Adrenal gland (tissue), 5 donors: ENCODE measurements at regions not wholly inside any gene's neighbourhood (a gene's known extent, or its start where the extent isn't known, plus 50 kb on each side); places are given as distances from the start of the nearest gene placed in this dataset.

ENCODE experiments used
- CTCF ChIP-seq, 6 experiments: fragments of 450-650 bp in 4 of 6; fragments of 200-600 bp in 2 of 6; sonication (generic) in 1 of 6; IDR thresholded peaks; 1 replicate in 5 of 6; 2 replicates in 1 of 6; pipeline versions ENCODE4 v1.5.1 to v1.8.0; 2016 to 2021; ENCODE audit warnings: antibody characterized with exemption in 6 of 6, mild to moderate bottlenecking in 2 of 6, moderate library complexity in 1 of 6
- POLR2A ChIP-seq, 2 donors: fragments of 450-650 bp; IDR thresholded peaks; one replicate each; pipeline ENCODE4 v1.6.1; 2017; ENCODE audit warnings: antibody characterized with exemption in 2 of 2, mild to moderate bottlenecking in 2 of 2, moderate library complexity in 1 of 2
- donor health status: DM: no; HTN: no; CAD: no.

- TF ChIP-seq CTCF (IDR thresholded peaks at IDR 0.05) (no peak), POLR2A (IDR thresholded peaks at IDR 0.05) (no peak)
Measured at GRCh38 chr20:48308882-48309281, 518.9 kb downstream of the PREX1 start.
